ENCODE measurements at regions not wholly inside any gene's neighbourhood (a gene's known extent, or its start where the extent isn't known, plus 50 kb on each side); places are given as distances from the start of the nearest gene placed in this dataset.

GRCh38 chr5:3051400-3051799 is 299.9 kb upstream of the IRX2 start:
- no peak for ATAC-seq (ENCODE audit: insufficient read depth, low read depth)
- no peaks in the 10 kb centered on the region for H3K27me3 ChIP-seq (ENCODE audit: insufficient read depth, low read length, poor library complexity)

DNA sequence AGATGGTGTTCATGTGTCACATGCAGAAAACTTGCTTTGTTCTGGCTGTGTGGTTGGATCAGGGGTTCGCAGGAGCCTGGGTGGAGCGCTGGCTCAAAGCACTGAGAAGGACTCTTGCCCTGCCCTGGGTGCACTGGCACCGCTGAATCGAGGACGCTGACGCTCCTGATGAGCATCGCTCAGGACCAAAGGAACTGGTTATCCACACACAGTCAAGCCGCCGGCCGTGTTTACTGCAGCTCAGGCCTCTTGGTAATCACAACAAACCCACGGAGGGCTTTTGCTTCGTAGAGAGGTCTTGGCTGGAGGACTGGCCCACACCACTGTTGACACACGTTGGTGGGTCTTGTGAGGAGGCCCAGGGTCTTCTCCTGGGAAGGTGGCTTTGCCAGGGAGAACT is 299.4 kb upstream of the IRX2 start:
- H3K27ac ChIP-seq (ENCODE audit: low read length) = no peak overlapping the region
- no peaks in the 10 kb centered on the region for H3K79me2 ChIP-seq (ENCODE audit: insufficient read depth, low read length)
- H4K20me1 ChIP-seq (ENCODE audit: insufficient read depth, low read length) = no peaks in the 10 kb centered on the region
- peaks cover 3% of the 10 kb centered on the region for H3K9me3 ChIP-seq (ENCODE audit: insufficient read depth, low read length, severe bottlenecking)
- no peaks in the 10 kb centered on the region for H3K4me1 ChIP-seq (ENCODE audit: insufficient read depth, low read length)
- ATAC-seq (ENCODE audit: insufficient read depth, low read depth) = no peak
- no peak overlapping the region for H3K4me3 ChIP-seq (ENCODE audit: low read depth in 1 of 2, low read length in 2 of 2)
- H3K36me3 ChIP-seq (ENCODE audit: insufficient read depth, low read length) = no peaks in the 10 kb centered on the region
- no peak for DNase-seq
- no peaks in the 10 kb centered on the region for H3K27me3 ChIP-seq (ENCODE audit: insufficient read depth, low read length, poor library complexity)
- TF ChIP-seq EZH2 (IDR thresholded peaks at IDR 0.05; ENCODE audit: borderline replicate concordance, low read depth, low read length, severe bottlenecking) (no peak), CTCF (IDR thresholded peaks at IDR 0.05; ENCODE audit: borderline replicate concordance, extremely low read depth, low read length, poor library complexity, severe bottlenecking) (no peak)
- H3K4me2 ChIP-seq (ENCODE audit: insufficient read depth, low read length) = no peak overlapping the region
- H2AFZ ChIP-seq (ENCODE audit: low read depth, low read length) = no peak overlapping the region
- no peak overlapping the region for H3K9ac ChIP-seq (ENCODE audit: low read depth, low read length)

More at GRCh38 chr5:3051400-3051799, 299.9 kb upstream of the IRX2 start:
- Histone ChIP-seq H3K4me3 (ENCODE audit: low read depth in 1 of 2, low read length in 2 of 2) (no peak overlapping the region), H4K20me1 (ENCODE audit: insufficient read depth, low read length) (no peaks in the 10 kb centered on the region), H3K79me2 (ENCODE audit: insufficient read depth, low read length) (no peaks in the 10 kb centered on the region), H2AFZ (ENCODE audit: low read depth, low read length) (no peak overlapping the region), H3K9ac (ENCODE audit: low read depth, low read length) (no peak overlapping the region), H3K4me1 (ENCODE audit: insufficient read depth, low read length) (no peaks in the 10 kb centered on the region), H3K9me3 (ENCODE audit: insufficient read depth, low read length, severe bottlenecking) (peaks cover 3% of the 10 kb centered on the region), H3K27ac (ENCODE audit: low read length) (no peak overlapping the region), H3K36me3 (ENCODE audit: insufficient read depth, low read length) (no peaks in the 10 kb centered on the region), H3K4me2 (ENCODE audit: insufficient read depth, low read length) (no peak overlapping the region)
- TF ChIP-seq CTCF (IDR thresholded peaks at IDR 0.05; ENCODE audit: borderline replicate concordance, extremely low read depth, low read length, poor library complexity, severe bottlenecking) (no peak), EZH2 (IDR thresholded peaks at IDR 0.05; ENCODE audit: borderline replicate concordance, low read depth, low read length, severe bottlenecking) (no peak)
- DNase-seq = no peak

DNA sequence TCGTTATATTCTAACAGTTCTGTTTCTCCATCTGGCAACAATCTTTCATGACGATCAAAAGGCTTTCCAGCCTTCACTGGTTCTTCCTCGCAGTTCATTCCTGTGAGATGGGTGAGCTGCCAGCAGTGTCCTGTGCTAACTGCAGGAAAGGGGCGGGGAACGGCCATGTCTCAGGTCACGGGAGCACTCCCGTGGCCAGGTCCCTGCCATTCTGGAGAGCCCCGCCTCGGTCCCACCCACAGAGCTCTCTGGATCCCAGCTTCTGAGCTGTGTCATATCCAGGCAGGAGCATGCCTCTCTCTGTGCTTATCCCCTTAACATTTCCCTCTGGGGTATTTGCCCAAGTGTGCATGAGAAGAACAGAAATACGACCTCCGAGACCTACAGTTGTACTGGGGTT is 297.8 kb upstream of the IRX2 start:
- DNase-seq = no peak

More for the DNA sequence above, 297.8 kb upstream of the IRX2 start:
- Histone ChIP-seq H3K36me3 (ENCODE audit: insufficient read depth, low read length) (no peaks in the 10 kb centered on the region), H3K9ac (ENCODE audit: low read depth, low read length) (no peak overlapping the region), H3K4me2 (ENCODE audit: insufficient read depth, low read length) (no peak overlapping the region), H3K79me2 (ENCODE audit: insufficient read depth, low read length) (no peaks in the 10 kb centered on the region), H3K4me1 (ENCODE audit: insufficient read depth, low read length) (no peaks in the 10 kb centered on the region), H3K27ac (ENCODE audit: low read length) (no peak overlapping the region), H2AFZ (ENCODE audit: low read depth, low read length) (no peak overlapping the region), H3K27me3 (ENCODE audit: insufficient read depth, low read length, poor library complexity) (no peaks in the 10 kb centered on the region), H3K4me3 (ENCODE audit: low read depth in 1 of 2, low read length in 2 of 2) (no peak overlapping the region), H3K9me3 (ENCODE audit: insufficient read depth, low read length, severe bottlenecking) (peaks cover 3% of the 10 kb centered on the region), H4K20me1 (ENCODE audit: insufficient read depth, low read length) (no peaks in the 10 kb centered on the region)
- ATAC-seq (ENCODE audit: insufficient read depth, low read depth) = no peak
- TF ChIP-seq EZH2 (IDR thresholded peaks at IDR 0.05; ENCODE audit: borderline replicate concordance, low read depth, low read length, severe bottlenecking) = no peak
- no peak for TF ChIP-seq CTCF (IDR thresholded peaks at IDR 0.05; ENCODE audit: borderline replicate concordance, extremely low read depth, low read length, poor library complexity, severe bottlenecking)

Data from DND-41 (cell line).